ENCODE measurements at regions not wholly inside any gene's neighbourhood (a gene's known extent, or its start where the extent isn't known, plus 50 kb on each side); places are given as distances from the start of the nearest gene placed in this dataset.
"Not testable (repeated sequence)": the region's sequence is repeated elsewhere in the genome, so short reads cannot be mapped to it uniquely, and the experiment has no call there.

DNA sequence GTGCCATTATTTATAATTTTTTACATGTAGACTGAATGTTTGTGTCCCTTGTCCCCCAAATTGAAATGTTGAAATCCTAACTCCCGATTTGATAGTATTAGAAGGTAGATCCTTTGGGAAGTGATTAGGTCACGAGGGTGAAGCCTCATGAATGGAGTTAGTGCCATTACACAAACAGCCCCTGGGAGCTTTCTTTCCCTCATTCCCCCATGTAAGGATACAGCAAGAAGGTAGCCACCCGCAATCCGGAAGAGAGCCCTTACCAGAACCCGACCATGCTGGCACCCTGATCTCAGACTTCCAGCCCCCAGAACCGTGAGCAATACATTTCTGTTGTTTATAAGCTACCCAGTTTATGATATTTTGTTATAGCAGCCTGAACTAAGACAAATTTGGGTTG lies 143.2 kb downstream of the NPIPB5 start:
- DNase-seq (ENCODE audit: low spot score) = no peak

DNA sequence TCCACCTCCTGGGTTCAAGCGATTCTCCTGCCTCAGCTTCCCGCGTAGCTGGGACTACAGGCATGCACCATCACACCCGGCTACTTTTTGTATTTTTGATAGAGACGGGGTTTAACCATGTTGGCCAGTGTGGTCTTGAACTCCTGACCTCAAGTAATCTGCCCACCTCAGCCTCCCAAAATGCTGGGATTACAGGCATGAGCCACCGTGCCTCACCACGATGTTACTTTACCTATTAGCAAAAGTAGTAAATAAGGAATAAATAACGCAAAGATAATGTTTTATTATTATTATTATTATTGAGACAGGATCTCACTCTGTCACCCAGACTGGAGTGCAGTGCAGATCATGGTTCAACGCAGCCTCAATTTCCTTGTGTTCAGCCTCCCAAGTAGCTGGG lies 145.9 kb downstream of the NPIPB5 start:
- DNase-seq (ENCODE audit: low spot score) = not testable (repeated sequence)

GRCh38 chr16:22659933-22660332 lies 149.2 kb downstream of the NPIPB5 start:
- DNase-seq (ENCODE audit: low spot score) = no peak

- no peak for DNase-seq (ENCODE audit: low spot score)
These were observed 149.9 kb downstream of the NPIPB5 start for GRCh38 chr16:22660441-22661160.

- no peak for DNase-seq (ENCODE audit: low spot score)
These were observed 150.5 kb downstream of the NPIPB5 start for GRCh38 chr16:22661161-22661647.

DNA sequence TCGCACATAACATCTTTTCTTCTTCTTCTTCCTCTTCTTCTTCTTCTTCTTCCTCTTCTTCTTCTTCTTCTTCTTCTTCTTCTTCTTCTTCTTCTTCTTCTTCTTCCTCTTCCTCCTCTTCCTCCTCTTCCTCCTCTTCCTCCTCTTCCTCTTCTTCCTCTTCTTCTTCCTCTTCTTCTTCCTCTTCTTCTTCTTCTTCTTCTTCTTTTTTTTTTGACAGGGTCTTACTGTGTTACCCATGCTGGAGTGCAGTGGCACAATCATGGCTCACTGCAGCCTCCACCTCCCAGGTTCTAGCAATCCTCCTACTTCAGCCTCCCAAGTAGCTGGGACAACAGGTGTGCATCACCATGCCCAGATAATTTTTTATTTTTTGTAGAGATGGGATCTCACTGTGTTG lies 151.0 kb upstream of the HS3ST2 start:
- not testable (repeated sequence) for DNase-seq (ENCODE audit: low spot score)

DNA sequence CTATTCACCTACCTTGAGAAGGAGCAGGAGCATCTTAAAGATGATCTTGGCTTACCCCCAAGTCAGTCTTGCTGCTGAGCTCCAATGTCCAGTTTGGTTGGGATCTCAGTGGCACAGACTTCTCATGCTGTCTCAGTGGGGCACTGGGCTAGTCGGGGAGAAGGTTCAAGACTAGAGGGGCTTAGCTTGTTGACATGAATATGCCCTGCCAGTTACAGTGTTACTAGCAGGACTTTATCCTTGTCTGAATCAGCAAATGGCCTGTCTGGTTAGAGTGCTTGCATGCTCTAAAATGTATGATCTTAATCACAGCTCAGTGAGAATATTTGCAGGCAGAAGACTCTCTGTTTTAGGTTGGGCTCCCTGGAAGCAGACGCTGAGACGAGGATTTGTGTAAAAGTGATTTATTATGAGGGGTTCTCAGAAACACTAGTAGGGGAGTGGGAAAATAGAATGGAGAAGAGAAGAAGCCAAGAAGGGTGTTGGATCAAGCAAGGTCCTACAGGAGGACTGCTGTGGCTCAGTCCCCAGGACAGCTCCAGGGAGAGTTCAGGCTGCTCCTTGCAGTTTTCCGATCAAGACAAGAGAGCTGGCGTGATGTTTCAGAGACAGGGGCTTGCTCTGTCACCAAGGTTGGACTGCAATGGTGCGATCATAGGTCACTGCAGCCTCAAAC lies 150.4 kb upstream of the HS3ST2 start:
- no peak for DNase-seq (ENCODE audit: low spot score)

DNA sequence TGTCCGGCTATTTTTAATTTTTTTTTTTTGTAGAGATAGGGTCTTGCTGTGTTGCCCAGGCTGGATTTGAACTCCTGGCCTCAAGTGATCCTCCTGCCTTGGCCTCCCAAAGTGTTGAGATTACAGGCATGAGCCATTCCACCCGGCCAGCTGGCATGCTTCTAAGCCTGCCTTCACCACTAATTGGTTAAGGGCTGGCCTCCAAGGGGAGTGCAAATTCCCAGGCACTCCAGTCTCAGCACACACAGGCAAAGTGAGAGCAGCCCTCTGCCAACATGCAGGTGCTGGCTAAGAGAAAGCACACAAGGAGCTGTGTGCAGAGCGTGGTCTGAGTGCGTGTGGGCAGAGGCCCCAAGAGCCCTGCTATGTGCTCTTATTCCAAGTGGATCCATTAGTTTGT lies 149.8 kb upstream of the HS3ST2 start:
- DNase-seq (ENCODE audit: low spot score) = no peak

GRCh38 chr16:22664561-22664997 lies 149.4 kb upstream of the HS3ST2 start:
- no peak for DNase-seq (ENCODE audit: low spot score)

GRCh38 chr16:22665048-22665797 lies 148.7 kb upstream of the HS3ST2 start:
- no peak for DNase-seq (ENCODE audit: low spot score)

DNA sequence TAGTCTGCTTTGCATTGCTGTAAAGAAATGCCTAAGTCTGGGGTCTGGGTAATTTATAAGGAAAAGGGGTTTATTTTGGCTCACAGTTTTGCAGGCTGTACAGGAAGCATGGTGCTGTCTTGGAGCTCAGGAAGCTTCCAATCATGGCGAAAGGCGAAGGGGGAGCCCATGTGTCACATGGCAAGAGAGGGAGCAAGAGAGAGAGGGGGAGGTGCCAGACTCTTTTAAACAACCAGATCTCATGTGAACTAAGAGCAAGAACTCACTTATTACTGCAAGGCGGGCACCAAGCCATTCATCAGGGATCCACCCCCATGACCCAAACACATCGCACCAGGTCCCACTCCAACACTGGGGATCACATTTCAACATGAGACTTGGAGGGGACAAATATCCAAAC lies 148.2 kb upstream of the HS3ST2 start:
- no peak for DNase-seq (ENCODE audit: low spot score)

DNA sequence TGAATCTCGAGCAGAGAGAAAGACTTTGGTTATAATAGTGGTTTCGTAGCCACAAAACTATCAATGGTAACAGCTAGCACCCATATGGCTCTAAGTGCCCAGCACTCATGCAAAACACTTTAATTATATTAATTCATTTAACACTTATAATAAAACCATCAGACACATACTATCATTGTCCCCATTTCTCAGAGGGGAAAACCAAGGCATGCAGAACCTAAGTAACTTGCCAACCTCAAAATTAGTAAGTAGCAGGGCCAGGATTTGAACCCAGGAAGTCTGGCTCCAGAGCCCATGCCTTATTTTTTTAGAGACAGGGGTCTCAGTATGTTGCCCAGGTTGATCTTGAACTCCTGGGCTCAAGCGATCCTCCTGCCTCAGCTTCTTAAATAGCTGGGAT lies 145.6 kb upstream of the HS3ST2 start:
- no peak for DNase-seq (ENCODE audit: low spot score)

DNA sequence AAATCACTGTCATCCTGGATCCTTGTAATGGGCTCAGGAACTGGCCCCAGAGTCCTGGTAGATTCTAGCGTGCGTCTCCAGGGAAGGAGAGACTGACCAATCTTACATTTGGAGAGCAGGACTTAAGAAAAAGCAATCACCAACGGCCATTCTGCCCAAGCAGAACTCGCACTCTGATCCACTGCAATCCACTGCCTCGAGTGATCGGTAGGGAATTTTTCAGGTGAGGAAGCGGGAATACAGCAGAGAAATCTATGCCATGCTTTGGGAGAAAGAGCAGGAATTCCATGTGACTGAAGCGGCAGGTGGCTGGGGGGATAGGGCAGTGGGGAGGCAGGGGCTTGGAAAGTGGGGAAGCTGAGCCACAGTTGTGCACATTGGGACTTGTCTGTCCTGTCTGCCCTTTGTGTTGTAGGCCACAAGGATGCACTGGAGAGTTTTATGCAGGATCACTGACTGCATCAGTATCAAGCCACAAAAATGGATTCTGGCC lies 143.9 kb upstream of the HS3ST2 start:
- DNase-seq (ENCODE audit: low spot score) = no peak

DNA sequence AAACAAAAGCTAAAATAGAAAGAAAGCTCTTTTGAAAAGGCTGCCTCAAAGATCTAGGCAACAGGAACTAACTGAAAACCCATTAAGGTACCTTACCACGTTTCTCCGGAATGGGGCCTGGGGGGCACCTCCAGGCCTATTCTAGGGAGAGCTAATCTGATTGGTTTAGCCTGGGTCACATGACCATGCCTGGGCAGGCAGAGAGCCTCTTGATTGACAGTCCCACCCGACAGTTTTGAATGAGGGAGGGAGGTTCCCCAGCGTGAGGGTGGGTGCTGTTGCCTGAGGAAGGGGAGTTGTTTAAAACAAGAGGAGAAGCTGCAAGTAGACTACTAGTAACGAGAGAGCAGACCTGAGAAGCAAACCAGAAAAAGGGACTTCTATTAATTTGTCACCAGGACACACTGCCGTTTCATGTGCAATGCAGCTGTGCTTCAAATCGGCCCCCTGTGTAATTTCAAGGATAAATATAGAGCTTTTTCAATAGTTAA lies 143.4 kb upstream of the HS3ST2 start:
- peak; percentile 75 for DNase-seq (ENCODE audit: low spot score)

- no peak for DNase-seq (ENCODE audit: low spot score)
These were observed 142.5 kb upstream of the HS3ST2 start for GRCh38 chr16:22671301-22672076.

GRCh38 chr16:22672830-22673210 lies 141.1 kb upstream of the HS3ST2 start:
- DNase-seq (ENCODE audit: low spot score) = no peak

DNA sequence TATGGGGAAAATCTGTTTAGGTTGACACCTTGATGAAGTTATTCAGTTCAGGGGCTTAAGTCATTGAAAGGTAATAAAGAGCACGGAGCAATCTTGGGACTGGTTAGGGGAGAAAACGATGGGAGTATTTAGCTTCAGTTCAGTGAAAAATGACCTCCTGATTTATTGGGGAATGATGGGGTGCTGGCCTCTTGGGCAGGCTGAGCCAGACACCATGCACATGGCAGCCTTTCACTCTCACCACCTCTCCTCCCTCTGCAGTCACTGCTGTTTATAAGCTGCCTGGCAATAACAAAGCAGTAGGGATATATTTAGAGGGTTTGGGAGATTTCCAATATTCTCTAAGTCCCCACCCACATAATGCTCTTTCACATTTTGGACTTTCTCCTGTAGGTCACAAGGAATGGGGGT lies 140.5 kb upstream of the HS3ST2 start:
- DNase-seq (ENCODE audit: low spot score) = no peak

- no peak for DNase-seq (ENCODE audit: low spot score)
These were observed 139.2 kb upstream of the HS3ST2 start for GRCh38 chr16:22674832-22675191.

DNA sequence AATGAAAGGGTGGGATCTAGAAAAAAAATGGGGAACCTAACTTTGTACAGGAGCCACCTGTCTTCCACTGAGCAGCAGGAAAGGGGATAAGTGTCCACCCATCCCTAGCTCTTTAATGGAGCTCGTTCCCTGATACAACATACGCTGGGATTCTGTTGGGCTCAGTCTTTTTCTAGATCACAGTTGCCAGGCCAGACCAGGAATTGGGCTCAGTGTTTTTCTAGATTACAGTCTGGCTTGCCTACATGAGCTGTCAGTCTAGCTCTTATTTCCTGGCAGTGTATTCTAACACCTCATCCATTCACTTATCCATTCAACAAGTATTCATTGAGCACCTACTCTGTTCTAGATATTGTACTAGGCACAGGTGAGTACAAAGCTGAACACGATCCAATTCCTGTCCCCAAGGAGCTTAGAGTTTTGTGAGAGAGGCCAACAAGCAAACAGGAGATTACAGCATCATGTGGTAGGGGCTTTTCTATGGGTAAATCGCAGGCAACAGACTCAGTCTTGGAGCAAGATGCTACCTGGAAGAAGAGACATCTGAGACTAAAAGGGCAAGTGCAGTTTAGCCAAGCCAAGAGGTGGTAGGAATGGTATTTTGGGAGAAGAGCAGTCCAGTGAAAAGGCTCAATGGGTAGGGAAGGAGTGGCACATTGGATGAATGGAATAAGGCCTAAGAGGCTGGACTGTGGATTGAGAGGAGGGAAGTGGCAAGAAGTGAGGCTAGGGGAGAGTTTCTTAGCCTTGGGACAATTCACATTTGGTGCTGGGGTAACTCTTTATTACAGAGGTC lies 138.0 kb upstream of the HS3ST2 start:
- DNase-seq (ENCODE audit: low spot score) = no peak

DNA sequence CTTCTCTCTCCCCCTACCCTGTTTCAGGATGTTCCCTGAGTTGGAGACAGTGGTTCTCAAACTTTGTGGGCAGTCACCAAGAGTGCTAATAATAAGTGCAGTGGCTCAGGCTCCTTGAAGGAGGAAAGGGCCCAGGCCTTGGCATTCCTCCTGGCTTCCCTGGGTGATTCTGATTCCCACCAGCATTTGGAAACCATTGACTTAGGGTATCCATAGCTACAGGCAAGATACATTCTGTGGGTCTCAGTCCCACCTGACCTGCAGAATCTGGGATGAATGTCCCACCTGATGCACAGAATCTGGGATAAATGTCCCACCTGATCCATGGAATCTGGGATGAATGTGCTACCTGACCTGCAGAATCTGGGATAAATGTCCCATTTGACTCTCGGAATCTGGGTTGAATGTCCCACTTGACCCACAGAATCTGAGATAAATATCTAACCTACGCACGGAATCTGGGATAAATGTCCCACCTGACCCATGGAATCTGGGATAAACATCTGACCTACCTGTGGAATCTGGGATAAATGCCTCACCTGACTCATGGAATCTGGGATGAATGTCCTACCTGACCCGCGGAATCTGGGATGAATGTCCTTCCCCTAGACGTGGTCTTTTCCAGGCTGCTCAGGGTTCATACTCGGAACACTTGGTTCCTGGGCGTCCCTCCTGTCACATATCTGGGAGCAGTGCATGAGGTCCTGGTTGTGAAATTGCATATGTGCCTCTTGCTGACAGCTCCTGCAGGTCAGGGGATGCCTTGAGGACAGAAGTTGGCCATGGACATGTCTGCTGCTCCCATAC lies 136.7 kb upstream of the HS3ST2 start:
- no peak for DNase-seq (ENCODE audit: low spot score)
